SK-N-SH (cell line): ENCODE measurements at regions not wholly inside any gene's neighbourhood (a gene's known extent, or its start where the extent isn't known, plus 50 kb on each side); places are given as distances from the start of the nearest gene placed in this dataset.

Experiments
- CHD2 ChIP-seq: fragments of 150-350 bp; IDR thresholded peaks from 2 replicates; pipeline ENCODE4 v1.6.1; 2018; ENCODE audit warnings: low read length; ENCODE audit not compliant: partially characterized antibody
- CTCF ChIP-seq: fragments of 200-600 bp; sonication (generic); IDR thresholded peaks from 2 replicates; pipeline ENCODE4 v1.6.1; 2017; ENCODE audit warnings: antibody characterized with exemption, mild to moderate bottlenecking, moderate library complexity
- FOXJ3 ChIP-seq: sonication (generic); formaldehyde crosslinking; IDR thresholded peaks from 2 replicates; pipeline ENCODE4 v1.5.1; 2020; ENCODE audit warnings: mild to moderate bottlenecking, missing genetic modification reagents
- GABPA ChIP-seq: IDR thresholded peaks from 2 replicates; pipeline ENCODE4 v1.4.0; 2012; ENCODE audit warnings: low read depth, mild to moderate bottlenecking
- MAX ChIP-seq: IDR thresholded peaks from 2 replicates; pipeline ENCODE4 v1.4.0; 2012; ENCODE audit warnings: low read depth
- PBX3 ChIP-seq: IDR thresholded peaks from 2 replicates; pipeline ENCODE4; 2012
- POLR2AphosphoS5 ChIP-seq: IDR thresholded peaks from 2 replicates; pipeline ENCODE4 v1.6.1; 2012; ENCODE audit warnings: low read depth, low read length
- SIN3A ChIP-seq: IDR thresholded peaks from 2 replicates; pipeline ENCODE4 v1.6.1; 2012; ENCODE audit warnings: low read depth, mild to moderate bottlenecking, low read length, moderate library complexity, borderline replicate concordance
- ZBTB33 ChIP-seq: IDR thresholded peaks from 2 replicates; pipeline ENCODE4 v1.4.0; 2012; ENCODE audit warnings: low read depth, borderline replicate concordance

GRCh38 chr4:25500626-25501316, 123.7 kb downstream of the ANAPC4 start:
- TF ChIP-seq CTCF (no peak), FOXJ3 (CRISPR knock-in tag) (no peak), SIN3A (no peak), CHD2 (no peak), MAX (no peak), PBX3 (no peak), POLR2AphosphoS5 (no peak), ZBTB33 (no peak), GABPA (no peak)
